Esophagus muscularis mucosa (tissue), 4 donors: ENCODE measurements at regions not wholly inside any gene's neighbourhood (a gene's known extent, or its start where the extent isn't known, plus 50 kb on each side); places are given as distances from the start of the nearest gene placed in this dataset.

Experiments used
- EP300 ChIP-seq: sonication (generic); formaldehyde crosslinking; IDR thresholded peaks from one replicate; pipeline ENCODE4 v1.6.1; 2017; ENCODE audit warnings: antibody characterized with exemption
- POLR2A ChIP-seq: fragments of 450-650 bp; IDR thresholded peaks from one replicate; pipeline ENCODE4 v1.6.1; 2017; ENCODE audit warnings: antibody characterized with exemption, moderate library complexity, mild to moderate bottlenecking, low read depth
- TF ChIP-seq, protein P1 (sequence below), 3 experiments: fragments of 200-600 bp in 2 of 3; fragments of 450-650 bp in 1 of 3; sonication (generic) in 2 of 3; IDR thresholded peaks; one replicate each; pipeline ENCODE4 v1.5.1; 2017 to 2019; ENCODE audit warnings: antibody characterized with exemption in 3 of 3, mild to moderate bottlenecking in 2 of 3, moderate library complexity in 1 of 3

DNA sequence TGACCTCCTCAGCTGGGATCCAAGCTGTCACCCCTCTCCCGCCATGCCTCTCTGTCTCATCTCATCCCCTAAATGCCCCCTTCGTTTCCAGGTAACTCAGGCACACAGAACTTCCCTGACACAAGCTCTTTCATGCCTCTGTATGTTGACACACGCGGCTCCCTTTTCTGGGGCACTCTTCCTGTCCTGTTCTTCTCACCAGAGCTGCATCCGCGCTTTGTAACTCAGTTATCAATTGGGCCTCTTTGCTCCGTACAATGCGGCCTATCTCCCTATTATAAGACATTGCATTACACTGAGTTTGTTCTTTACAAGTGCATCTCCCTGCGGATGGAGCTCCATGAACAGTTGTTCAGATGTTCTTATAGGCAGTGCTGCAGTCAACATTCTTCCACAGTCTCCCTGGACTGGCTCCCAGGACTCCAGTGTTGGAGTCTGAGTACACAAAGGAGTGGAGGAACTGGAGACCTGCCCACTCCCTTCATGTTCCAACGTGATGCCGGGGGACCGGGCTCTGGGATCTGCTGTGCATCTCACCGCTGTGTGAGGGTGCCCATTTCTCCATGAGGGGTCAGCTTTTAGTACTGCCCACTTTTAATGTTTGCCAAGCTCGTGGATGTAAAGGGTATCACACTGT lies 56.9 kb upstream of the TNS3 start:
- TF ChIP-seq, protein P1, sequence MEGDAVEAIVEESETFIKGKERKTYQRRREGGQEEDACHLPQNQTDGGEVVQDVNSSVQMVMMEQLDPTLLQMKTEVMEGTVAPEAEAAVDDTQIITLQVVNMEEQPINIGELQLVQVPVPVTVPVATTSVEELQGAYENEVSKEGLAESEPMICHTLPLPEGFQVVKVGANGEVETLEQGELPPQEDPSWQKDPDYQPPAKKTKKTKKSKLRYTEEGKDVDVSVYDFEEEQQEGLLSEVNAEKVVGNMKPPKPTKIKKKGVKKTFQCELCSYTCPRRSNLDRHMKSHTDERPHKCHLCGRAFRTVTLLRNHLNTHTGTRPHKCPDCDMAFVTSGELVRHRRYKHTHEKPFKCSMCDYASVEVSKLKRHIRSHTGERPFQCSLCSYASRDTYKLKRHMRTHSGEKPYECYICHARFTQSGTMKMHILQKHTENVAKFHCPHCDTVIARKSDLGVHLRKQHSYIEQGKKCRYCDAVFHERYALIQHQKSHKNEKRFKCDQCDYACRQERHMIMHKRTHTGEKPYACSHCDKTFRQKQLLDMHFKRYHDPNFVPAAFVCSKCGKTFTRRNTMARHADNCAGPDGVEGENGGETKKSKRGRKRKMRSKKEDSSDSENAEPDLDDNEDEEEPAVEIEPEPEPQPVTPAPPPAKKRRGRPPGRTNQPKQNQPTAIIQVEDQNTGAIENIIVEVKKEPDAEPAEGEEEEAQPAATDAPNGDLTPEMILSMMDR (IDR thresholded peaks at IDR 0.05), result no peak
- TF ChIP-seq POLR2A (no peak), EP300 (no peak)
